MCF 10A (cell line): ENCODE measurements at regions not wholly inside any gene's neighbourhood (a gene's known extent, or its start where the extent isn't known, plus 50 kb on each side); places are given as distances from the start of the nearest gene placed in this dataset.

ENCODE experiments used
- BruUV-seq: library from RNA; stranded (reverse); fragments of 400-500 nt; replicated peaks from 2 replicates; lab custom pipeline; 2021; lab: Mats Ljungman, UMichigan
- CTCF ChIA-PET: fragments of 300-600 bp; sonication (Branson Sonifier 250); formaldehyde crosslinking; extraction: SDS; loops from one replicate; lab custom pipeline; 2021; ENCODE audit warnings: antibody characterized with exemption, inconsistent platforms; lab: Yijun Ruan, JAX
- POLR2A ChIA-PET: fragments of 300-600, 350-650 bp; sonication (Branson Sonifier 250); formaldehyde crosslinking; extraction: SDS; loops from one replicate; lab custom pipeline; 2020; ENCODE audit warnings: antibody characterized with exemption, inconsistent platforms; lab: Yijun Ruan, JAX
- DNase-seq: peaks from one replicate; pipeline ENCODE4 v3.0.0-alpha.2; 2018; ENCODE audit not compliant: unreplicated experiment
- H3K27ac Mint-ChIP-seq: one replicate; pipeline ENCODE4 v1.8.0; 2022; ENCODE audit warnings: mild to moderate bottlenecking, low read depth, mixed read lengths; ENCODE audit not compliant: unreplicated experiment
- H3K27me3 Mint-ChIP-seq: one replicate; pipeline ENCODE4 v1.8.0; 2022; ENCODE audit warnings: mixed read lengths; ENCODE audit not compliant: insufficient read depth, unreplicated experiment
- H3K36me3 Mint-ChIP-seq: one replicate; pipeline ENCODE4 v1.8.0; 2022; ENCODE audit warnings: mild to moderate bottlenecking, moderate library complexity, mixed read lengths; ENCODE audit not compliant: insufficient read depth, unreplicated experiment
- H3K4me1 Mint-ChIP-seq: one replicate; pipeline ENCODE4 v1.8.0; 2022; ENCODE audit warnings: mixed read lengths; ENCODE audit not compliant: insufficient read depth, unreplicated experiment
- H3K4me3 Mint-ChIP-seq: one replicate; pipeline ENCODE4 v1.8.0; 2022; ENCODE audit warnings: mild to moderate bottlenecking, moderate library complexity, mixed read lengths; ENCODE audit not compliant: unreplicated experiment
- H3K9me3 Mint-ChIP-seq: one replicate; pipeline ENCODE4 v1.8.0; 2022; ENCODE audit warnings: mixed read lengths; ENCODE audit not compliant: unreplicated experiment
- intact Hi-C: fragments of 100-400 bp; cut with micrococcal nuclease; formaldehyde crosslinking; loops from 2 replicates; pipeline ENCODE4 v1.14.1; 2022
- TF ChIP-seq, protein P1 (sequence below): fragments of 200-600 bp; IDR thresholded peaks from one replicate; pipeline ENCODE4 v1.8.0; 2022; ENCODE audit warnings: antibody characterized with exemption, mild to moderate bottlenecking; ENCODE audit not compliant: unreplicated experiment

GRCh38 chr11:56889986-56890385 is 98.7 kb upstream of the OR5AK2 start:
- CTCF ChIA-PET = no interaction called here
- TF ChIP-seq, protein P1, sequence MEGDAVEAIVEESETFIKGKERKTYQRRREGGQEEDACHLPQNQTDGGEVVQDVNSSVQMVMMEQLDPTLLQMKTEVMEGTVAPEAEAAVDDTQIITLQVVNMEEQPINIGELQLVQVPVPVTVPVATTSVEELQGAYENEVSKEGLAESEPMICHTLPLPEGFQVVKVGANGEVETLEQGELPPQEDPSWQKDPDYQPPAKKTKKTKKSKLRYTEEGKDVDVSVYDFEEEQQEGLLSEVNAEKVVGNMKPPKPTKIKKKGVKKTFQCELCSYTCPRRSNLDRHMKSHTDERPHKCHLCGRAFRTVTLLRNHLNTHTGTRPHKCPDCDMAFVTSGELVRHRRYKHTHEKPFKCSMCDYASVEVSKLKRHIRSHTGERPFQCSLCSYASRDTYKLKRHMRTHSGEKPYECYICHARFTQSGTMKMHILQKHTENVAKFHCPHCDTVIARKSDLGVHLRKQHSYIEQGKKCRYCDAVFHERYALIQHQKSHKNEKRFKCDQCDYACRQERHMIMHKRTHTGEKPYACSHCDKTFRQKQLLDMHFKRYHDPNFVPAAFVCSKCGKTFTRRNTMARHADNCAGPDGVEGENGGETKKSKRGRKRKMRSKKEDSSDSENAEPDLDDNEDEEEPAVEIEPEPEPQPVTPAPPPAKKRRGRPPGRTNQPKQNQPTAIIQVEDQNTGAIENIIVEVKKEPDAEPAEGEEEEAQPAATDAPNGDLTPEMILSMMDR = no peak
- POLR2A ChIA-PET = interaction anchor here (0.8 to 2.3 kb wide), 4 partner anchors 9 to 41 kb away, joined by 3 to 10 read pairs (median 4); no protein-coding TSS in a partner anchor
- no peaks in the 10 kb centered on the region for H3K9me3 Mint-ChIP-seq
- H3K36me3 Mint-ChIP-seq = no peaks in the 10 kb centered on the region
- intact Hi-C loops = no loop called here
- BruUV-seq = no TSS peak
- H3K27me3 Mint-ChIP-seq = no peaks in the 10 kb centered on the region
- peak; percentile 38 for DNase-seq
- H3K27ac Mint-ChIP-seq = peak overlapping the region; percentile 30
- H3K4me3 Mint-ChIP-seq = no peak overlapping the region
- peaks cover 29% of the 10 kb centered on the region for H3K4me1 Mint-ChIP-seq

DNA sequence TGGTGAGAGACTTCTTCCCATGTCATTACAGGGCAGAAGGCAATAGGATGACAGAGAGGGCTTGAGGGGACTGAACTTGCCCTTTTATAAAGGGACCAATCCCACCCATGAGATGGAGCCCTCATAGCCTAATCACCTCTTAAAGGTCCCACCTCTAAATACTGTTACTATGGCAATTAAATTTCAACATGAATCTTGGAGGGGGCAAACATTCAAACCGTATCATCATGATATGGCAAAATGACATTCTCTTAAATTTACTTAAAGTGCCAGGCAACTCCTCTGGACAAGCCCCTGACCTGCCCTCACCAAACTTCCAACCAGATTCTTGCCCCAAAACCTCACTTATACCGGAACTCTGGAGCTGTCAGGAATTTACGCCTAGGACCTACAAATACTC is 100.8 kb upstream of the OR5AK2 start:
- DNase-seq = no peak
- Mint-ChIP-seq H3K27ac (no peak overlapping the region), H3K4me3 (no peak overlapping the region), H3K4me1 (peaks cover 29% of the 10 kb centered on the region), H3K9me3 (no peaks in the 10 kb centered on the region), H3K27me3 (no peaks in the 10 kb centered on the region), H3K36me3 (no peaks in the 10 kb centered on the region)
- TF ChIP-seq, protein P1 = no peak
- CTCF ChIA-PET = no interaction called here
- BruUV-seq = no TSS peak
- POLR2A ChIA-PET = interaction anchor here (0.7 kb wide), 3 partner anchors 18 to 167 kb away, joined by 3 read pairs; no protein-coding TSS in a partner anchor
- intact Hi-C loops = no loop called here

- no peaks in the 10 kb centered on the region for H3K27me3 Mint-ChIP-seq
- no peaks in the 10 kb centered on the region for H3K9me3 Mint-ChIP-seq
- H3K27ac Mint-ChIP-seq = no peak overlapping the region
- H3K4me1 Mint-ChIP-seq = peaks cover 23% of the 10 kb centered on the region
- intact Hi-C loops = no loop called here
- ChIA-PET POLR2A (interaction anchor here (0.6 to 1.0 kb wide), 2 partner anchors 37 to 182 kb away, joined by 3 to 4 read pairs; no protein-coding TSS in a partner anchor), CTCF (interaction anchor here (1.1 kb wide), 1 partner anchor 364 kb away, joined by 3 read pairs; no protein-coding TSS in a partner anchor)
- TF ChIP-seq, protein P1 = no peak
- no TSS peak for BruUV-seq
- H3K4me3 Mint-ChIP-seq = no peak overlapping the region
- no peaks in the 10 kb centered on the region for H3K36me3 Mint-ChIP-seq
- DNase-seq = no peak
These were observed 102.3 kb upstream of the OR5AK2 start for GRCh38 chr11:56886455-56886854.

DNA sequence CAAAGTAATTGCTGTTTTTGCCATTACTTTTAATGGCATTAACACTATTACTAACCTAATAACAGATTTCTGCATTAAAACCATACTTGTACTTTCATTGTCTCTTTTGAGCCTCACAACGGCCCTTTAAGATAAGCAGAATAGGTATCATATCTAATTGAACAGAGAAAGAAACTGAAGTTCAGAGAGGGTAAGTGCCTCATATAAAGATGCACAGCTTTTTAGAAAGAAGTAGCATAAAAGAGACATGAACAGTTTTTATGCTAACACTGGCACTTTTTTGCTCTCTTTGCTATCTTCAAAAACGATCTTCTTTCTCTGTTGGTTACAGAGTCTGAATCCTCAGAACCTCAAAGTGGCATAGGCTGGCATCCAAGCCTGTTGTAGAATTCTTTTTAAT is 102.9 kb upstream of the OR5AK2 start:
- CTCF ChIA-PET = interaction anchor here (1.1 kb wide), 1 partner anchor 364 kb away, joined by 3 read pairs; no protein-coding TSS in a partner anchor
- intact Hi-C loops = no loop called here
- no peaks in the 10 kb centered on the region for H3K27me3 Mint-ChIP-seq

More for the DNA sequence above, 102.9 kb upstream of the OR5AK2 start:
- no peak for DNase-seq
- POLR2A ChIA-PET = interaction anchor here (0.6 to 0.7 kb wide), 2 partner anchors 8 to 182 kb away, joined by 4 read pairs; no protein-coding TSS in a partner anchor
- no peaks in the 10 kb centered on the region for H3K9me3 Mint-ChIP-seq
- H3K4me3 Mint-ChIP-seq = no peak overlapping the region
- no peak overlapping the region for H3K27ac Mint-ChIP-seq
- TF ChIP-seq, protein P1 = no peak
- H3K36me3 Mint-ChIP-seq = no peaks in the 10 kb centered on the region
- BruUV-seq = no TSS peak
- H3K4me1 Mint-ChIP-seq = peaks cover 19% of the 10 kb centered on the region
